A673 (cell line): ENCODE measurements at regions not wholly inside any gene's neighbourhood (a gene's known extent, or its start where the extent isn't known, plus 50 kb on each side); places are given as distances from the start of the nearest gene placed in this dataset.

ENCODE experiments used
- BruUV-seq: library from RNA; stranded (reverse); fragments of 400-500 nt; replicated peaks from 2 replicates; lab custom pipeline; 2021; lab: Mats Ljungman, UMichigan
- CTCF ChIA-PET: fragments of 300-600 bp; sonication (Branson Sonifier 250); formaldehyde crosslinking; loops from one replicate; lab custom pipeline; 2022; ENCODE audit warnings: antibody characterized with exemption; lab: Charles Lee
- POLR2A ChIA-PET: fragments of 300-600 bp; sonication (Branson Sonifier 250); formaldehyde crosslinking; loops from one replicate; lab custom pipeline; 2022; ENCODE audit warnings: antibody characterized with exemption; ENCODE audit not compliant: low non-redundant PET; lab: Charles Lee
- DNase-seq: peaks from one replicate; pipeline ENCODE4 v3.0.0-alpha.2; 2015; ENCODE audit warnings: low spot score
- H3K27ac ChIP-seq: fragments of 200-600 bp; sonication (generic); 2 replicates; pipeline ENCODE4 v1.5.1; 2016; ENCODE audit warnings: mixed run types, low read depth, mild to moderate bottlenecking, mixed read lengths, antibody characterized with exemption, low read length; ENCODE audit not compliant: poor library complexity, severe bottlenecking
- H3K27me3 ChIP-seq: fragments of 200-600 bp; sonication (generic); replicated peaks from 2 replicates; pipeline ENCODE4 v1.6.1; 2017; ENCODE audit warnings: mixed run types, low read depth, mild to moderate bottlenecking, mixed read lengths, antibody characterized with exemption, low read length; ENCODE audit not compliant: insufficient read depth, poor library complexity
- H3K36me3 ChIP-seq: fragments of 200-600 bp; sonication (generic); 2 replicates; pipeline ENCODE4 v1.6.1; 2016; ENCODE audit warnings: mixed run types, mild to moderate bottlenecking, mixed read lengths, antibody characterized with exemption, low read length; ENCODE audit not compliant: insufficient read depth, poor library complexity, severe bottlenecking
- H3K4me1 ChIP-seq: fragments of 200-600 bp; sonication (generic); 2 replicates; pipeline ENCODE4 v1.6.1; 2017; ENCODE audit warnings: mixed run types, mild to moderate bottlenecking, mixed read lengths, antibody characterized with exemption, low read length; ENCODE audit not compliant: insufficient read depth, poor library complexity, severe bottlenecking
- H3K4me3 ChIP-seq: fragments of 200-600 bp; sonication (generic); 2 replicates; pipeline ENCODE4 v1.5.1; 2016; ENCODE audit warnings: low read depth, mixed run types, mild to moderate bottlenecking, mixed read lengths, low read length; ENCODE audit not compliant: poor library complexity, severe bottlenecking
- H3K9me3 ChIP-seq: fragments of 200-600 bp; sonication (generic); 2 replicates; pipeline ENCODE4 v1.6.1; 2016; ENCODE audit warnings: mixed run types, low read depth, mild to moderate bottlenecking, mixed read lengths, antibody characterized with exemption, low read length; ENCODE audit not compliant: poor library complexity, severe bottlenecking
- CTCF ChIP-seq: fragments of 300-800, 200-600 bp; sonication (generic); conservative IDR thresholded peaks from 2 replicates; pipeline ENCODE4 v1.5.1; 2017; ENCODE audit warnings: low read depth, mild to moderate bottlenecking, antibody characterized with exemption, low read length, moderate library complexity, mixed read lengths
- EZH2 ChIP-seq: fragments of 200-600 bp; sonication (generic); IDR thresholded peaks from 2 replicates; pipeline ENCODE4 v1.6.1; 2017; ENCODE audit warnings: borderline replicate concordance, low read depth, mild to moderate bottlenecking, mixed read lengths, antibody characterized with exemption, low read length; ENCODE audit not compliant: poor library complexity, severe bottlenecking
- intact Hi-C: fragments of 100-400 bp; cut with micrococcal nuclease; formaldehyde crosslinking; loops from one replicate; pipeline ENCODE4 v1.10.0; 2022; ENCODE audit not compliant: unreplicated experiment

GRCh38 chr16:13628156-13628555, 291.8 kb upstream of the ERCC4 start:
- TF ChIP-seq EZH2, result no peak
- TF ChIP-seq CTCF, result no peak
- ChIA-PET CTCF (no interaction called here), POLR2A (no interaction called here)
- intact Hi-C loops, result no loop called here
- Histone ChIP-seq H3K36me3 (no peaks in the 10 kb centered on the region), H3K4me3 (no peak overlapping the region), H3K9me3 (no peaks in the 10 kb centered on the region), H3K27me3 (no peaks in the 10 kb centered on the region), H3K4me1 (no peaks in the 10 kb centered on the region), H3K27ac (no peak overlapping the region)
- BruUV-seq, result no TSS peak
- no peak for DNase-seq

GRCh38 chr16:13629704-13630103, 290.2 kb upstream of the ERCC4 start:
- ChIA-PET POLR2A (no interaction called here), CTCF (no interaction called here)
- no peak overlapping the region for H3K27ac ChIP-seq

GRCh38 chr16:13630374-13630773, 289.6 kb upstream of the ERCC4 start:
- no peak overlapping the region for H3K4me3 ChIP-seq
- ChIA-PET POLR2A (no interaction called here), CTCF (no interaction called here)
- TF ChIP-seq CTCF, result no peak
- TF ChIP-seq EZH2, result no peak
- BruUV-seq, result no TSS peak
- no peak overlapping the region for H3K27ac ChIP-seq
- H3K9me3 ChIP-seq, result no peaks in the 10 kb centered on the region
- intact Hi-C loops, result no loop called here
- DNase-seq, result no peak
- H3K4me1 ChIP-seq, result no peaks in the 10 kb centered on the region
- H3K27me3 ChIP-seq, result no peaks in the 10 kb centered on the region
- H3K36me3 ChIP-seq, result no peaks in the 10 kb centered on the region

More at GRCh38 chr16:13629704-13630103, 290.2 kb upstream of the ERCC4 start:
- intact Hi-C loops, result no loop called here
- DNase-seq, result no peak
- TF ChIP-seq EZH2, result no peak
- no peak for TF ChIP-seq CTCF
- Histone ChIP-seq H3K36me3 (no peaks in the 10 kb centered on the region), H3K4me3 (no peak overlapping the region), H3K27me3 (no peaks in the 10 kb centered on the region), H3K4me1 (no peaks in the 10 kb centered on the region), H3K9me3 (no peaks in the 10 kb centered on the region)
- BruUV-seq, result no TSS peak
